SH-SY5Y (cell line): ENCODE measurements at regions not wholly inside any gene's neighbourhood (a gene's known extent, or its start where the extent isn't known, plus 50 kb on each side); places are given as distances from the start of the nearest gene placed in this dataset.

ENCODE experiments used
- GATA2 ChIP-seq: IDR thresholded peaks from 2 replicates; pipeline ENCODE4 v1.6.1; 2011; ENCODE audit warnings: mild to moderate bottlenecking, low read depth, low read length
- GATA3 ChIP-seq: IDR thresholded peaks from 2 replicates; pipeline ENCODE4 v1.6.1; 2011; ENCODE audit warnings: low read depth, mild to moderate bottlenecking, low read length, moderate library complexity

GRCh38 chr3:170809007-170809974 is 60.7 kb downstream of the RPL22L1 start:
- TF ChIP-seq GATA3 (no peak), GATA2 (no peak)
